ENCODE measurements at regions not wholly inside any gene's neighbourhood (a gene's known extent, or its start where the extent isn't known, plus 50 kb on each side); places are given as distances from the start of the nearest gene placed in this dataset.
"Not testable (repeated sequence)": the region's sequence is repeated elsewhere in the genome, so short reads cannot be mapped to it uniquely, and the experiment has no call there.

GRCh38 chr6:84597238-84597875 is 167.0 kb downstream of the TBX18 start:
- CTCF ChIA-PET: interaction anchor here (1.0 to 1.8 kb wide), 2 partner anchors 9 to 14 kb away, joined by 4 to 5 read pairs; no protein-coding TSS in a partner anchor
- POLR2A ChIA-PET: no interaction called here
- TF ChIP-seq, protein P1, sequence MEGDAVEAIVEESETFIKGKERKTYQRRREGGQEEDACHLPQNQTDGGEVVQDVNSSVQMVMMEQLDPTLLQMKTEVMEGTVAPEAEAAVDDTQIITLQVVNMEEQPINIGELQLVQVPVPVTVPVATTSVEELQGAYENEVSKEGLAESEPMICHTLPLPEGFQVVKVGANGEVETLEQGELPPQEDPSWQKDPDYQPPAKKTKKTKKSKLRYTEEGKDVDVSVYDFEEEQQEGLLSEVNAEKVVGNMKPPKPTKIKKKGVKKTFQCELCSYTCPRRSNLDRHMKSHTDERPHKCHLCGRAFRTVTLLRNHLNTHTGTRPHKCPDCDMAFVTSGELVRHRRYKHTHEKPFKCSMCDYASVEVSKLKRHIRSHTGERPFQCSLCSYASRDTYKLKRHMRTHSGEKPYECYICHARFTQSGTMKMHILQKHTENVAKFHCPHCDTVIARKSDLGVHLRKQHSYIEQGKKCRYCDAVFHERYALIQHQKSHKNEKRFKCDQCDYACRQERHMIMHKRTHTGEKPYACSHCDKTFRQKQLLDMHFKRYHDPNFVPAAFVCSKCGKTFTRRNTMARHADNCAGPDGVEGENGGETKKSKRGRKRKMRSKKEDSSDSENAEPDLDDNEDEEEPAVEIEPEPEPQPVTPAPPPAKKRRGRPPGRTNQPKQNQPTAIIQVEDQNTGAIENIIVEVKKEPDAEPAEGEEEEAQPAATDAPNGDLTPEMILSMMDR (IDR thresholded peaks at IDR 0.05; ENCODE audit: control extremely low read depth, extremely low read depth, low read depth, missing control alignments): no peak
- DNase-seq (ENCODE audit: extremely low spot score): no peak

DNA sequence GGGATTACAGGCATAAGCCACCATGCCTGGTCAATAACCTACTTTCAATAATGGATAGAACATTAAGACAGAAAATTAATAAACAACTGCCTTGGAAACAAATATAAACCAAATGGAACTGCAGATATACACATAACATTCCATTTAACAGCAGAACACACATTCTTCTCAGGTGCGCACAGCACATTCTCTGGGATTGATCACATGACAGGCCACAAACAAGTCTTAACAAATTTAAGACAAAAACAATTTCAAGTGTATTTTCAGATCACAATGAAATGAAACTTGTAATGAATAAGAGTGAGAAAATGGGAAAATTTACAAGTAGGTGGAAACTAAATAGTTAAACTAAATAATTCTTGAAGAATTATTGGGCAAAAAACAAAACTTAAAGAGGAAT is 167.9 kb downstream of the TBX18 start:
- CTCF ChIA-PET: no interaction called here
- POLR2A ChIA-PET: no interaction called here
- no peak for DNase-seq (ENCODE audit: extremely low spot score)
- TF ChIP-seq, protein P1 (IDR thresholded peaks at IDR 0.05; ENCODE audit: control extremely low read depth, extremely low read depth, low read depth, missing control alignments): no peak

GRCh38 chr6:84588697-84589080 is 175.7 kb downstream of the TBX18 start:
- DNase-seq (ENCODE audit: extremely low spot score): no peak
- ChIA-PET CTCF (interaction anchor here (0.6 to 1.2 kb wide), 2 partner anchors 9 to 138 kb away, joined by 3 to 4 read pairs; no protein-coding TSS in a partner anchor), POLR2A (interaction anchor here (0.6 kb wide), 1 partner anchor 1090 kb away, joined by 3 read pairs; no protein-coding TSS in a partner anchor)
- TF ChIP-seq, protein P1 (IDR thresholded peaks at IDR 0.05; ENCODE audit: control extremely low read depth, extremely low read depth, low read depth, missing control alignments): no peak

DNA sequence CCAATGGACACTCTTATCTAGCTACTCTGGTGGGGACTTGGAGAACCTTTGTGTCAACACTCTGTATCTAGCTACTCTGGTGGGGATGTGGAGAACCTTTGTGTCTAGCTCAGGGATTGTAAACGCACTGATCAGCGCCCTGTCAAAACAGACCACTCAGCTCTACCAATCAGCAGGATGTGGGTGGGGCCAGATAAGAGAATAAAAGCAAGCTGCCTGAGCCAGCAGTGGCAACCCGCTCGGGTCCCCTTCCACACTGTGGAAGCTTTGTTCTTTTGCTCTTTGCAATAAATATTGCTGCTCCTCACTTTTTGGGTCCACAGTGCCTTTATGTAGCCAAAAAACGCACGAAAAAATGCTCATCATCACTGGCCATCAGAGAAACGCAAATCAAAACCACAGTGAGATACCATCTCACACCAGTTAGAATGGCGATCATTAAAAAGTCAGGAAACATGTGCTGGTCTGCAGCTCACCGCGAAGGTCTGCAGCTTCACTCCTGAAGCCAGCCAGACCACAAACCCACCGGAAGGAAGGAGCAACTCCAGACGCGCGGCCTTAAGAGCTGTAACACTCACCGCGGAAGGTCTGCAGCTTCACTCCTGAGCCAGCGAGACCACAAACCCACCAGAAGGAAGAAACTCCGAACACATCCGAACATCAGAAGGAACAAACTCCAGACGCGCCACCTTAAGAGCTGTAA is 176.3 kb downstream of the TBX18 start:
- CTCF ChIA-PET: interaction anchor here (1.2 kb wide), 1 partner anchor 10 kb away, joined by 4 read pairs; no protein-coding TSS in a partner anchor
- DNase-seq (ENCODE audit: extremely low spot score); POLR2A ChIA-PET: not testable (repeated sequence)

- DNase-seq (ENCODE audit: extremely low spot score); CTCF ChIA-PET; POLR2A ChIA-PET: not testable (repeated sequence)
Observed at GRCh38 chr6:84587202-84587940, 177.0 kb downstream of the TBX18 start.

DNA sequence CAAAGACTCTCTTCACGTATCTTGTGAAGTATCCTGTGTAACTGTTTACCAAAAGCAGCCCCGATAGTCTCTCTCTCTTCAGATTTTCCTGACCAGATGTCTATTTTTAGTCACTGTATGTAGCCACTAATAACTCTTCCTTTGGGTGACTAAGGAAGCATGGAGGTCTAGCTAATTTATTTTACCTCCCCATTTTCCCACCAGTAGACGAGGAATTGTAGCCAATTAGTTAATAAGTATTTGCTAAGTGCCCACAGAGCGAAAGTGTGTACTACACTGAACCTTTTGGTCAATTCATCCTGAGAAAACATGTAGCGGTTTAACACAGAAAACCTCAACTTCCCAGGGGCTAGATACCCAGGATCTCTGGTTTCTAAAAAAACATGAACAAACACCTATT is 180.6 kb downstream of the TBX18 start:
- ChIA-PET CTCF (interaction anchor here (0.9 to 1.6 kb wide), 2 partner anchors 11 to 14 kb away, joined by 3 to 5 read pairs; no protein-coding TSS in a partner anchor), POLR2A (no interaction called here)
- no peak for DNase-seq (ENCODE audit: extremely low spot score)
- TF ChIP-seq, protein P1 (IDR thresholded peaks at IDR 0.05; ENCODE audit: control extremely low read depth, extremely low read depth, low read depth, missing control alignments): no peak

DNA sequence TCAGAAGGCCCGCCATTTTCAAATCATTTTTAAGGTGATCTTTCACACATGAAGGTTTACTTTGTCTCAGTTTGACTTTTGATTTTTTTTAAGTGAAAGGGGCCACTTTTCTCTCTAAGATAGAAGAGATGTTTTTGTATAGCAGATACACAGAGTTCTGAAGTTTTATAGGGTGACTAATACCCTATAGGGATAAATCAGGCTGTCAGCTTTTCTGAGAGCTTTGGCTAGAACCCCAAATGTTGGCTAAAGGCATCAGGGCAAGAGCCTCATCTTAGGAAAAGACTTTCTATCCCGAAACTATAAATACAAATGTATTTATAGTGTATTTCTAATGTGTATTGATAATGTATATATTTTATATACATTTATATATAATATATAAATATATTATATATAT is 181.4 kb downstream of the TBX18 start:
- CTCF ChIA-PET: interaction anchor here (1.6 kb wide), 1 partner anchor 15 kb away, joined by 5 read pairs; no protein-coding TSS in a partner anchor
- POLR2A ChIA-PET: no interaction called here
- TF ChIP-seq, protein P1 (IDR thresholded peaks at IDR 0.05; ENCODE audit: control extremely low read depth, extremely low read depth, low read depth, missing control alignments): no peak
- no peak for DNase-seq (ENCODE audit: extremely low spot score)
